Upper lobe of right lung (tissue), 1 donor: ENCODE measurements at regions not wholly inside any gene's neighbourhood (a gene's known extent, or its start where the extent isn't known, plus 50 kb on each side); places are given as distances from the start of the nearest gene placed in this dataset.

Experiments
- ATAC-seq: fragments of 200-7000 bp; cut with Tn5 transposase; one replicate; pipeline ENCODE4 v1.9.1; 2020; ENCODE audit warnings: mild to moderate bottlenecking, moderate library complexity
- DNase-seq: peaks from one replicate; pipeline ENCODE4 v3.0.0-alpha.2; 2020
- H3K27ac ChIP-seq: fragments of 200-600 bp; one replicate; pipeline ENCODE4 v1.8.0; 2022
- H3K27me3 ChIP-seq: fragments of 200-600 bp; one replicate; pipeline ENCODE4 v1.8.0; 2022; ENCODE audit warnings: mild to moderate bottlenecking
- H3K36me3 ChIP-seq: fragments of 200-600 bp; one replicate; pipeline ENCODE4 v1.8.0; 2022
- H3K4me1 ChIP-seq: fragments of 200-600 bp; one replicate; pipeline ENCODE4 v1.8.0; 2022
- H3K4me3 ChIP-seq: fragments of 200-600 bp; one replicate; pipeline ENCODE4 v1.8.0; 2022; ENCODE audit warnings: mild to moderate bottlenecking
- H3K9me3 ChIP-seq: fragments of 200-600 bp; one replicate; pipeline ENCODE4 v1.8.0; 2022
- CTCF ChIP-seq: fragments of 200-600 bp; IDR thresholded peaks from one replicate; pipeline ENCODE4 v1.8.0; 2022; ENCODE audit warnings: antibody characterized with exemption
- intact Hi-C: fragments of 100-400 bp; cut with DNase I; formaldehyde crosslinking; loops from one replicate; pipeline ENCODE4 v1.11.0; 2022
- donor health status: DM: no; HTN: yes; CAD: no; lungs with severe emphysema.

- Histone ChIP-seq H3K27me3 (peaks cover 13% of the 10 kb centered on the region), H3K27ac (no peak overlapping the region), H3K4me3 (no peak overlapping the region), H3K4me1 (no peaks in the 10 kb centered on the region), H3K9me3 (no peaks in the 10 kb centered on the region), H3K36me3 (no peaks in the 10 kb centered on the region)
- ATAC-seq (no peak), DNase-seq (no peak)
- no peak for TF ChIP-seq CTCF
- intact Hi-C loops: no loop called here
These were observed 310.3 kb downstream of the MATN1 start for GRCh38 chr1:30413111-30413440.

GRCh38 chr1:30412241-30413110, 310.9 kb downstream of the MATN1 start:
- DNase-seq: peak; percentile 50
- intact Hi-C loops: no loop called here
- H3K27me3 ChIP-seq: peaks cover 13% of the 10 kb centered on the region

GRCh38 chr1:30411206-30411605, 312.2 kb downstream of the MATN1 start:
- ATAC-seq (no peak), DNase-seq (peak; percentile 23)
- Histone ChIP-seq H3K4me3 (no peak overlapping the region), H3K4me1 (no peaks in the 10 kb centered on the region), H3K27me3 (peaks cover 13% of the 10 kb centered on the region), H3K9me3 (no peaks in the 10 kb centered on the region), H3K36me3 (no peaks in the 10 kb centered on the region), H3K27ac (no peak overlapping the region)
- intact Hi-C loops: no loop called here
- TF ChIP-seq CTCF: no peak

More at GRCh38 chr1:30412241-30413110, 310.9 kb downstream of the MATN1 start:
- no peak for ATAC-seq
- H3K36me3 ChIP-seq: no peaks in the 10 kb centered on the region
- no peaks in the 10 kb centered on the region for H3K9me3 ChIP-seq
- no peak overlapping the region for H3K27ac ChIP-seq
- no peaks in the 10 kb centered on the region for H3K4me1 ChIP-seq
- H3K4me3 ChIP-seq: no peak overlapping the region
- no peak for TF ChIP-seq CTCF

DNA sequence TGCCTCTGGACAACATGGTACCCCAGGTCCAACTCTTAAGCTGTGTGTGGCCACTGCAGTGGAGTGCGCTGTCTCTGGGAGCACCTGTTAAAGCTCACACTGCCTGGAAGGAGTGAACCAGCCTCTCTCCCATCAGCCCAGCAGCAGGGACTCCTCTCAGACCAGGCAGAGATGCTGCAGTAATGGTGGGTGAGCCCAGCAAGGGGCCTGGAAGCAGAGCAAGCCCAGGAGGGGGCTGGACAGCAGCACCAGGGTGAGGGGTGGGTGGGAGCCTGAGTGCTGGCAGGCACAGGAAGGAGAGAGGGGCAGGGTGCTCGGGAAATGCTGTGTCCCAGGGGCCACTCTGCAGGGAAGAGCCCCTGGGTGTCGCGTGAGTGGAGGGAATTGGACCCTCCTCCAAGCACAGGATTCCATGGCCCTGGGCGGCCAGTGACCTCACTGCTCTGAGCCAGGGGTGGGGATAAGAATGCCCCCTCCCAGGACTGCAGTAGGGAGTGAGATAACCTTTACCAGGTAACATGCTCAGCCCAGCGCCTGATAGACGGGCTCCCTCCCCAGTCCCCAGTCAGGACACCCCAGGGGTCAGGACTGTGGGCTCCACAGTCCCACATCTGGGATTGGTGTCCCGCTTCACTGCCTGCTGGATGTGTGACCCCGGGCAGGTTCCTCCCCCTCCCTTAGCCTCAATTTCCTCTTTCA, 313.1 kb downstream of the MATN1 start:
- TF ChIP-seq CTCF: no peak
- peak; percentile 45 for DNase-seq
- ATAC-seq: no peak
- H3K4me3 ChIP-seq: no peak overlapping the region
- H3K27ac ChIP-seq: no peak overlapping the region
- intact Hi-C loops: no loop called here
- peaks cover 13% of the 10 kb centered on the region for H3K27me3 ChIP-seq
- no peaks in the 10 kb centered on the region for H3K9me3 ChIP-seq
- no peaks in the 10 kb centered on the region for H3K4me1 ChIP-seq
- H3K36me3 ChIP-seq: no peaks in the 10 kb centered on the region

- no peak for TF ChIP-seq CTCF
- ATAC-seq: no peak
- H3K27me3 ChIP-seq: peaks cover 13% of the 10 kb centered on the region
These were observed 313.8 kb downstream of the MATN1 start for GRCh38 chr1:30409476-30410152.

More at GRCh38 chr1:30409476-30410152, 313.8 kb downstream of the MATN1 start:
- H3K27ac ChIP-seq: no peak overlapping the region
- no peak overlapping the region for H3K4me3 ChIP-seq
- H3K9me3 ChIP-seq: no peaks in the 10 kb centered on the region
- peak; percentile 22 for DNase-seq
- no peaks in the 10 kb centered on the region for H3K36me3 ChIP-seq
- no peaks in the 10 kb centered on the region for H3K4me1 ChIP-seq
- intact Hi-C loops: no loop called here
